GM13976 (cell line): ENCODE measurements at regions not wholly inside any gene's neighbourhood (a gene's known extent, or its start where the extent isn't known, plus 50 kb on each side); places are given as distances from the start of the nearest gene placed in this dataset.

Experiments used
- DNase-seq: peaks from one replicate; pipeline ENCODE4 v3.0.0; 2012; ENCODE audit warnings: low spot score
- CTCF ChIP-seq: IDR thresholded peaks from 2 replicates; pipeline ENCODE4 v1.5.1; 2012; ENCODE audit warnings: borderline replicate concordance, mild to moderate bottlenecking; ENCODE audit not compliant: insufficient read depth; ENCODE audit errors: extremely low read depth, missing control alignments, control extremely low read depth
- in situ Hi-C: fragments of 300-500 bp; cut with MboI; formaldehyde crosslinking; loops from one replicate; pipeline ENCODE4 v1.12.0; 2022; ENCODE audit warnings: low sequenced_read_pairs, mixed read lengths, inconsistent platforms; ENCODE audit not compliant: unreplicated experiment

- no peak for DNase-seq
- TF ChIP-seq CTCF: no peak
- in situ Hi-C loops: no loop called here
Measured at GRCh38 chr5:40414922-40415321, 264.8 kb upstream of the PTGER4 start.

GRCh38 chr5:40413743-40414142 lies 266.0 kb upstream of the PTGER4 start:
- no peak for TF ChIP-seq CTCF
- DNase-seq: no peak
- in situ Hi-C loops: no loop called here

- in situ Hi-C loops: no loop called here
- DNase-seq: no peak
- TF ChIP-seq CTCF: no peak
Measured at GRCh38 chr5:40412771-40413170, 266.9 kb upstream of the PTGER4 start.

- no peak for TF ChIP-seq CTCF
- no peak for DNase-seq
- in situ Hi-C loops: no loop called here
Measured at GRCh38 chr5:40410964-40411635, 268.6 kb upstream of the PTGER4 start.

GRCh38 chr5:40410231-40410861 lies 269.4 kb upstream of the PTGER4 start:
- in situ Hi-C loops: no loop called here
- no peak for TF ChIP-seq CTCF
- no peak for DNase-seq

GRCh38 chr5:40409601-40410000 lies 270.1 kb upstream of the PTGER4 start:
- in situ Hi-C loops: no loop called here
- no peak for TF ChIP-seq CTCF
- no peak for DNase-seq
